Adipocyte (in vitro differentiated cells): ENCODE measurements at regions not wholly inside any gene's neighbourhood (a gene's known extent, or its start where the extent isn't known, plus 50 kb on each side); places are given as distances from the start of the nearest gene placed in this dataset.

Experiments used
- DNase-seq: peaks from one replicate; pipeline ENCODE4 v3.0.0-alpha.2; 2015; ENCODE audit warnings: low read depth
- H3K27me3 ChIP-seq: replicated peaks from 2 replicates; pipeline ENCODE4 v1.7.0; 2013; ENCODE audit warnings: mild to moderate bottlenecking, low read length, moderate library complexity; ENCODE audit not compliant: control insufficient read depth, insufficient read depth
- H3K36me3 ChIP-seq: 2 replicates; pipeline ENCODE4 v1.7.0; 2013; ENCODE audit warnings: low read length, mild to moderate bottlenecking, moderate library complexity; ENCODE audit not compliant: control insufficient read depth, insufficient read depth, severe bottlenecking
- H3K4me1 ChIP-seq: 2 replicates; pipeline ENCODE4 v1.7.0; 2013; ENCODE audit warnings: mild to moderate bottlenecking, low read length, moderate library complexity; ENCODE audit not compliant: control insufficient read depth, insufficient read depth
- H3K4me3 ChIP-seq: 2 replicates; pipeline ENCODE4 v1.7.0; 2013; ENCODE audit warnings: mild to moderate bottlenecking, low read length, moderate library complexity
- H3K9ac ChIP-seq: 2 replicates; pipeline ENCODE4 v1.7.0; 2013; ENCODE audit warnings: mild to moderate bottlenecking, low read length, moderate library complexity
- H3K9me3 ChIP-seq: 2 replicates; pipeline ENCODE4 v1.7.0; 2013; ENCODE audit warnings: mild to moderate bottlenecking, low read length, moderate library complexity; ENCODE audit not compliant: control insufficient read depth

DNA sequence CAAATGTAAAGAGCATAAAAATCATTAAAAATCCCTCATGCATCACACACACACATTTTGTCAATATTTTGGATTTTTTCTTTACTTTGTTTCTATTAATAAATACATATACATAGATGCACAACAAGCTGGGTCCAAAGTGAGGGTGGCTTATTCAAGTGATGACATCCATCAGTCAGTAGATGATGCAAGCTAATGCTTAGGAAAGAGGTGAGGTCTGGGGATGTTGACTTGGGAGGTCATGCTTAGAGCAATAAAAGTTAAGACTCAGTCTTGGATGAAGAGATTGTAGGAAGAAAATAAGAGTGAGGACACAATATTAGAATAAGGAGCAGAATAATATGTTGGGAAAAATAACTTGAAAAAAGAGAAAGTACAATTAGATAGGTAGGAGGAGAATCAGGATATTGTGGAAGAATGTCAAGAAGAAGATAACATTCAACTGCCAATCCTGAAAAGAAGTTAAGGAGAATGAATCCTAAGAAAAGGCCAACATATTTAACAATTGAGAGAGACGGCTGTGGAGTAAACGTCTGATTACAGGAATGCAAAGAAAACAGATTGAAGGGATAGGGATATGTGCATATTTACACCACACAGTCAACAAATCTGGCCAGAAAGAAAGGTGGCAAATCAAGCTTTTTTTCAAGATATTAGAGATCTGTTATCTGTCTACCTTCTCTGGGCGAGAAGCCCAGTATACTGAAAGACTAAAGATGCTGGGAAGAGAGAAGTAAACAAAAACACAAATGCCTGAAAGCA, 111.0 kb upstream of the TJP1 start:
- Histone ChIP-seq H3K4me1 (peaks cover 21% of the 10 kb centered on the region), H3K9me3 (no peaks in the 10 kb centered on the region), H3K27me3 (no peaks in the 10 kb centered on the region), H3K4me3 (no peak overlapping the region), H3K36me3 (no peaks in the 10 kb centered on the region), H3K9ac (no peak overlapping the region)
- no peak for DNase-seq

DNA sequence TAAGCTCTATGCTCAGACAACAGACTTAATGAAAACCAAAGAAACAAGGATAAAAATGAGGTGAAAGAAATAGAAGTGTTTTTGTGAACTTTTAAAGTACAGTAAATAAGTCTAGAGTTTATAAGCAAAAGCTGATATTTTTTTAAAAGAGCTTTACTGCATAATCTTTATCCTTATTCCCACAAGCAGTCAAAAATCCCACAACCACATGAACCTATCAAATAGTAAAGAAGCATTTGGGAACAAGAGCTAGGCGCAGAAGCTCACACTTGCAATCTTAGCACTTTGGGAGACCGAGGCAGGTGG, 103.8 kb upstream of the TJP1 start:
- Histone ChIP-seq H3K4me3 (no peak overlapping the region), H3K4me1 (peaks cover 11% of the 10 kb centered on the region), H3K9me3 (no peaks in the 10 kb centered on the region), H3K9ac (no peak overlapping the region), H3K27me3 (no peaks in the 10 kb centered on the region), H3K36me3 (no peaks in the 10 kb centered on the region)
- DNase-seq = no peak

DNA sequence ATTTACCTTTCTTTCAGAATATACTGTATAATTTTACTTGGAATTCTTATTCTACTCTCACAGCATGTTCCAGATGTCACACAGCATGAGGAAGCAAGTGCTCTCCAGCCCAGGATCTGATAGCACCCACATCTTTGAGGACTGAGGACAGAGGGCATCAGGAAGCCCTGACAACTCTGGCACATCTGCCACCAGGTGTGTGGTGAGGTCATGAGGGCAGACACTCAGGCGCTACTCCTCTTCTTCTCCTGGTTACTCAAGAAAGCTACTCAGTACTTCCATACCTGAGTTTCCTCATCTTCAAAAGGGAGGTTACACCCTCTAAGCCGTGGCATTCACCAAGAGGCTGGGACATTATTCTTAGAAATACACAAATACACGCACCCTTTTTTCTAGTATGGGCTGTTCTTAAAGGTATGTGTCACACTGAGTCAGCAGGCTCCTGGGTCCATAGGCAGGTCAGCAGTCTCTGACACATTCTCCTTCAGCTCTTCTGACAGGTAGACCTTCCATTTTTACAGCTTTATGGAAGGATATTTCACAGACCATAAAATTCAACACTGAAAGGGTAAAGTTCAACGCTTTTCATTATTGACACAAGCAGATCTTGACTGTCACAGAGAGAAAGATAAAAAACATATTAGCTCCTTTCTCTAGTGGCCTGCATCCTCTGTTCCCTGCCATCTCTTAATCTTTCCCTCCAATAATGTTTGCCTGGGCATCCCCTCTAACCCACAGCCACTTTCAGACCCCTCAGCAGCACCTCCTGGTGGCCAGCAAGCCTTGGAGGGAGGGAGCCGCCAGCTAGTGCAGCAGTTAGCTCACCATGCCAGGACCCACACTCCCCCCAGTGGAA, 103.2 kb upstream of the TJP1 start:
- no peaks in the 10 kb centered on the region for H3K36me3 ChIP-seq
- no peak overlapping the region for H3K9ac ChIP-seq
- H3K4me1 ChIP-seq = peaks cover 11% of the 10 kb centered on the region
- H3K9me3 ChIP-seq = no peaks in the 10 kb centered on the region
- no peaks in the 10 kb centered on the region for H3K27me3 ChIP-seq
- no peak overlapping the region for H3K4me3 ChIP-seq
- DNase-seq = peak; percentile 86

DNA sequence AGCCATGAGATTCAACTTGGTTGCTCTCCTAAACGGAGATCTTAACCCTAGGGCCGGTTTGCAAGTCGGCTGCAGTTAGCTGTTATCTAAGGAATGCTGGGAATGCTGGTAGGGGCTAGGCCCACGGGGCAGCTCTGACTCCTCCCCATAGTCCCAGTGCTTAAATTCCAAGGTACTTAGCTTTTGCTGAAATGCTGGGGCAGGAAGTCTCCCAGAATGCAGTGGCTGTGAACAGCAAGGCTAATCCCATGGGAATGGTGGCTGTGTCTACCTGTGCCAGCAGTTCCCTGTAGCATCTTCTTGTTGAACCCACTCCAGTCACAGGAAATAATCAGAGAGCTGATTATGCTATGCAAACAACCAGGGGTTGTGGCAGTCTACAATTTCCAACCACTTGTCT, 102.5 kb upstream of the TJP1 start:
- Histone ChIP-seq H3K4me3 (no peak overlapping the region), H3K9ac (no peak overlapping the region), H3K9me3 (no peaks in the 10 kb centered on the region), H3K4me1 (peaks cover 11% of the 10 kb centered on the region), H3K36me3 (no peaks in the 10 kb centered on the region), H3K27me3 (no peaks in the 10 kb centered on the region)
- DNase-seq = peak; percentile 65

DNA sequence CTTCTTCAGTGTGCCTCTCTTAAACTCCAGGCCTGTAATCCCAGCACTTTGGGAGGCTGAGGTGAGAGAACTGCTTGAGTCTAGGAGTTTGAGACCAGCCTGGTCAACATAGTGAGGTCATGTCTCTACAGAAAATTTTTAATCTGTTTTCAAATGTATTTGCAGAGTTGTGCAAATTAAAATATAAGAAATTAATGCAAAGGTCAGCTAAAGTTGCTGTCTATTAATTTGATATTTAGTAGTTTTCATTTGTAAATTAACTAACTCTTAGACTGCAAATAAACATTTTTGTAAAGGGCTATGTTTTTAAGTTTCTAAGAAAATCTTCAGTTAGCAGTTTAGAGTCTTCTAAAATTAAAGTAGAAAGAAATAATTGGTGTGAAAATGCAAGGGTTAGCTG, 99.9 kb upstream of the TJP1 start:
- no peaks in the 10 kb centered on the region for H3K27me3 ChIP-seq
- H3K9me3 ChIP-seq = no peaks in the 10 kb centered on the region
- DNase-seq = no peak
- no peak overlapping the region for H3K4me3 ChIP-seq
- H3K36me3 ChIP-seq = no peaks in the 10 kb centered on the region
- peaks cover 15% of the 10 kb centered on the region for H3K4me1 ChIP-seq
- no peak overlapping the region for H3K9ac ChIP-seq

DNA sequence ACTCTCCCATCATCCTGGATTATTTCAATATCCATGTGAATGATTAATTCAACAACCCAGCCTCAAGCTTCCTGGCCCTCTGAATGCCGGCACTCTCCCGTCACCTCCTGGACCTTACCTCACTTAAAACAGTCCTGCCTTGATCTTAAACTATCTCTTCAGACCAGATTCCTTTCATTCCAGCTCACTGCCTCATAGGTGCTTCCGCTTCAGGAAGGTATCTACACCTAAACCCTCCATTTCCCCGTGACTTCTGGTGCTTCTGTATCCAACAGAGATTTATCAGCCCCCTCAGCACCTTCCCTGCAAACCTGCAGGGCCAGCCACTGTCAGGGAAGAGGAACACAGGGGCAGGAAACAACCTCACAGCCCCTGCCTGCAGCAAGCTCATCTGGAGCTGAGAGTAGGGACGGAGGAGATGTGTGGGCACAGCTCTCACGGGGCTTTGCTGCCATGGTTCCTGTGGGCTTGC, 98.9 kb upstream of the TJP1 start:
- DNase-seq = no peak

DNA sequence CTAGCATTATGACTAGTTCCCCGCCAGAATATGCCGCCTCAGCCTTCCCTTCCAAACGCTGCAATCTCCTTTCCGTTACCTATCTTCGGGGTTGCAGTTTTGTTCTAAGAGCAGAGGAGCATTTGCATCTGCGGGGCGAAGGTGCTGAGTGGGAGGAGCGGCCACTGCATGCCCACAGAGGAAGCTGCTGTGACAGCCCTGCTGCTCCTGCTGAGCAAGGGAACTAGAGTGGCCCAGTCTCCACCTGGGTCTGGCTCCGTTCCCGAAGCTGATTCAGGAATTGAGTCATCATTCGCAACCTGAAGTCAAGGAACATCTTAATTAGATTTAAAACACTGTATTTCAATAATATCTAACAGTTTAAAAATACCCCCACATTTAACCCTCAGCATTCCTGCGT, 98.2 kb upstream of the TJP1 start:
- no peaks in the 10 kb centered on the region for H3K36me3 ChIP-seq
- no peak for DNase-seq
- H3K9me3 ChIP-seq = no peaks in the 10 kb centered on the region

More for the DNA sequence above, 98.9 kb upstream of the TJP1 start:
- Histone ChIP-seq H3K4me3 (no peak overlapping the region), H3K4me1 (peaks cover 15% of the 10 kb centered on the region), H3K9me3 (no peaks in the 10 kb centered on the region), H3K36me3 (no peaks in the 10 kb centered on the region), H3K9ac (no peak overlapping the region), H3K27me3 (no peaks in the 10 kb centered on the region)

DNA sequence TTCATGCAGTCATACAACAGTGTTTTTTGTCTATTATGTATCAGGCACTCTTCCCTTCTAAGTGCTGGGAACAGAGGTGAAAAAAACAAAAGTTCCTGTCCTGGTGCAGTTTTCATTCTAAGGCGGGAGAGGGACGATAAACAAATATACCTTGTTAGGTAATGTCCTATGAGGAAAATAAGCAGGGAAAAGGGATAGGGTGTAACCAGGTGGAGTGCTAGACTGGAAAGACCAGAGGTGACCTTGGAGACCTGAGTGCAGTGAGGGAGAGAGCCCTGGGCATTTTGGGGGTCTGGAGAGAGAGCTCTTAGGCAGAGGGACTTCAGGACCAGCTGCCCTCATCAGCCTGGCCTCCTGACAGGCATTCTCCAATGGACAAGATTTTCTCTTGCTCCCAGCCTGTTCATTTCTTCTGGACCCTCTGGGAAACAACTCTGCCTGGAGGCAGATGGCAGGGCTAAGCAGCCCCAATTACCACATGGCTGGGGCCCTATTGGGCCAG, 97.2 kb upstream of the TJP1 start:
- DNase-seq = no peak
- no peaks in the 10 kb centered on the region for H3K9me3 ChIP-seq

More for the DNA sequence above, 98.2 kb upstream of the TJP1 start:
- H3K4me3 ChIP-seq = no peak overlapping the region
- H3K4me1 ChIP-seq = peaks cover 14% of the 10 kb centered on the region
- H3K9ac ChIP-seq = no peak overlapping the region
- no peaks in the 10 kb centered on the region for H3K27me3 ChIP-seq

DNA sequence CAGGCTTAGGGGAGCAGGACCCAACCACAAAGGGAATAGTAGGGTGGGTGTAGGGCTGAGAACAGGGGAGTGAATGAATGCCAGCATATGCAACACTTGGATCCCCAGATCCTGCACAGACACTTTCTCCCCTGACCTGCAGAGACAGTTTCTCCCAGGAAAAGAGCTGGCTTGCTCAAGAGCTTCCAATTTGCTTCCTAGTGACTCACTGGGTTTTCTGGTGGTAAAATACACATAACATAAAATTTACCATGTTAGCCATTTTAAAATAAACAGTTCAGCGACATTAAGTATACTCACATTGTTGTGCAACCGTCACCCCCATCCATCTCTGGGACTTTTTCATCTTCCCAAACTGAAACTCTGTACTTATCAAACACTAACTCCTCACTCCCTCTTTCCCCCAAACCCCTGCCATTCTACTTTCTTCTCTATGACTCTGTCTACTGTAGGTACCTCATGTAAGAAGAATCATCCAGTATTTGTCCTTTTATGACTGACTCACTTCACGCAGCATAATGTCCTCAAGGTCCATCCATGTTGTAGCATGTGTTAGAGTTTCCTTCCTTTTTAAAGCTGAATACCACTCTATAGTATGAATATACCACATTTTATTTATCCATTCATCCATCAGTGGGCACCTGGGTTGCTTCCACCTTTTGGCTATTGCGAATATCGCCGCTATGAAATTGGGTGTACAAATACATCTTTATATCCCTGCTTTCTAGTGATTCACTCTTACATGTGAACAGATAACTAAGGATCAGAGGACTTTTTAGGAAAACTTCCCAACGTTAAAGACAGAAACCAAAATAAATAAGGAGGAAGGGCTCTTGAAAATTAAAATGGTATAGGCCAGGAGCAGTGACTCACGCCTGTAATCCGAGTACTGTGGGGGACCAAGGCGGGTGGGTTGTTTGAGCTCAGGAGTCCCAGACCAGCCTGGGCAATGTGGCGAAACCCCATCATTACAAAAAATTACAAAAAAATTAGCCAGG, 95.6 kb upstream of the TJP1 start:
- DNase-seq = peak; percentile 63

More for the DNA sequence above, 97.2 kb upstream of the TJP1 start:
- H3K36me3 ChIP-seq = no peaks in the 10 kb centered on the region
- peaks cover 4% of the 10 kb centered on the region for H3K4me1 ChIP-seq
- no peaks in the 10 kb centered on the region for H3K27me3 ChIP-seq
- no peak overlapping the region for H3K4me3 ChIP-seq
- no peak overlapping the region for H3K9ac ChIP-seq

DNA sequence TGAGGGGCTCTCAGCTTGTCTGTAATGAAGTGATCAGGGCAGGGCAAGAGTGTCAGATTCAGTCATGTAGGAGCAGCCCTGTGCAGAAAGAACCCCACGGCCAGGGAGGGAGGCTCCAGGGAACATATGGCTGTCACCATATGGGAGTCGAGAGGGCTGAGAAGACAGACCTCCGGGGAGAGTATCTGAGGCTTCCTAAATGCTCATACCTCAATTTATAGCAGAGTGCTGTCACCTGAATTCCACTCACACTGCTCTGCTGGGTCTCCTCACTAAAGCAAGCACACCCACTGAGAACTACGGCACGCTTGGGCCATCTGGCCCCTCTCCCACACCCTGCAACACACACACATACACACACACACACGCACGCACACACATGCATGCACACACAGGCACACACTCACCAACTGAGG, 92.3 kb upstream of the TJP1 start:
- Histone ChIP-seq H3K27me3 (no peaks in the 10 kb centered on the region), H3K9me3 (no peaks in the 10 kb centered on the region), H3K36me3 (no peaks in the 10 kb centered on the region), H3K4me3 (no peak overlapping the region), H3K9ac (no peak overlapping the region), H3K4me1 (peaks cover 20% of the 10 kb centered on the region)
- no peak for DNase-seq

More for the DNA sequence above, 95.6 kb upstream of the TJP1 start:
- no peaks in the 10 kb centered on the region for H3K9me3 ChIP-seq
- no peak overlapping the region for H3K9ac ChIP-seq
- H3K36me3 ChIP-seq = no peaks in the 10 kb centered on the region
- H3K4me1 ChIP-seq = peaks cover 18% of the 10 kb centered on the region
- no peaks in the 10 kb centered on the region for H3K27me3 ChIP-seq
- no peak overlapping the region for H3K4me3 ChIP-seq
